B cell (primary cell): ENCODE measurements at regions not wholly inside any gene's neighbourhood (a gene's known extent, or its start where the extent isn't known, plus 50 kb on each side); places are given as distances from the start of the nearest gene placed in this dataset.

Experiments used
- ATAC-seq: fragments of 200-7000 bp; cut with Tn5 transposase; one replicate; pipeline ENCODE4 v1.10.0; 2021; ENCODE audit warnings: low read depth, mild to moderate bottlenecking, moderate number of reproducible peaks, moderate library complexity
- CTCF ChIA-PET: fragments of 350-600 bp; sonication (Branson Sonifier 250); formaldehyde crosslinking; loops from one replicate; lab custom pipeline; 2021; ENCODE audit warnings: antibody characterized with exemption, inconsistent platforms; lab: Charles Lee
- POLR2A ChIA-PET: fragments of 350-600 bp; sonication (Branson Sonifier 250); formaldehyde crosslinking; loops from one replicate; lab custom pipeline; 2021; ENCODE audit warnings: antibody characterized with exemption; lab: Charles Lee
- DNase-seq: peaks from one replicate; pipeline ENCODE4 v3.0.0; 2013
- H2AFZ ChIP-seq: 2 replicates; pipeline ENCODE4 v1.6.1; 2012; ENCODE audit warnings: mild to moderate bottlenecking, low read depth, low read length; ENCODE audit not compliant: insufficient read depth, poor library complexity, severe bottlenecking
- H3K27ac ChIP-seq, 2 donors: 1 replicate in 1 of 2; 2 replicates in 1 of 2; pipeline ENCODE4 v1.5.1; 2012 to 2013; ENCODE audit warnings: low read length in 2 of 2, mild to moderate bottlenecking in 2 of 2, moderate library complexity in 1 of 2
- H3K27me3 ChIP-seq, 4 experiments: fragments of 200-600 bp in 1 of 4; sonication (generic) in 1 of 4; replicated peaks in 1 of 4; 1 replicate in 2 of 4; 2 replicates in 2 of 4; pipeline versions ENCODE4 v1.6.1 to v1.7.0; 2013 to 2016; ENCODE audit warnings: low read length in 3 of 4, mild to moderate bottlenecking in 2 of 4, mixed read lengths in 1 of 4, moderate library complexity in 1 of 4; ENCODE audit not compliant: insufficient read depth in 4 of 4, control insufficient read depth in 3 of 4; ENCODE audit errors: control extremely low read depth in 1 of 4
- H3K36me3 ChIP-seq, 2 experiments: replicated peaks in 1 of 2; 1 replicate in 1 of 2; 2 replicates in 1 of 2; pipeline versions ENCODE4 v1.6.1 to v1.7.1; 2013; ENCODE audit warnings: low read length in 1 of 2; ENCODE audit not compliant: insufficient read depth in 2 of 2, control insufficient read depth in 1 of 2; ENCODE audit errors: control extremely low read depth in 1 of 2, extremely low read depth in 1 of 2
- H3K4me1 ChIP-seq, 2 donors: fragments of 200-600 bp in 1 of 2; sonication (generic) in 1 of 2; 1 replicate in 1 of 2; 2 replicates in 1 of 2; pipeline versions ENCODE4 v1.5.1 to v1.6.1; 2013 to 2017; ENCODE audit warnings: low read length in 2 of 2; ENCODE audit not compliant: control insufficient read depth in 2 of 2, insufficient read depth in 2 of 2
- H3K4me2 ChIP-seq: replicated peaks from 2 replicates; pipeline ENCODE3; 2012; ENCODE audit warnings: mild to moderate bottlenecking, low read depth, low read length; ENCODE audit not compliant: poor library complexity, severe bottlenecking
- H3K4me3 ChIP-seq, 5 experiments: fragments of 200-600 bp in 1 of 5; sonication (generic) in 1 of 5; 1 replicate in 3 of 5; 2 replicates in 2 of 5; pipeline versions ENCODE4 v1.5.1 to v1.7.0; 2011 to 2016; ENCODE audit warnings: low read length in 4 of 5, mild to moderate bottlenecking in 4 of 5, low read depth in 2 of 5, control low read depth in 1 of 5, moderate library complexity in 1 of 5; ENCODE audit not compliant: insufficient read depth in 1 of 5; ENCODE audit errors: control extremely low read depth in 1 of 5, extremely low read depth in 1 of 5
- H3K79me2 ChIP-seq: fragments of 200-600 bp; sonication (generic); one replicate; pipeline ENCODE4 v1.6.0; 2016; ENCODE audit warnings: low read length; ENCODE audit not compliant: control insufficient read depth, insufficient read depth
- H3K9ac ChIP-seq: fragments of 200-600 bp; sonication (generic); 2 replicates; pipeline ENCODE4 v1.6.1; 2017; ENCODE audit warnings: mild to moderate bottlenecking, low read length, moderate library complexity
- H3K9me3 ChIP-seq, 3 donors: one replicate each; pipeline versions ENCODE4 v1.6.1 to v1.7.1; 2013; ENCODE audit warnings: low read length in 2 of 3; ENCODE audit not compliant: control insufficient read depth in 2 of 3, insufficient read depth in 1 of 3; ENCODE audit errors: control extremely low read depth in 1 of 3
- H4K20me1 ChIP-seq: 2 replicates; pipeline ENCODE4 v1.6.0; 2012; ENCODE audit warnings: mild to moderate bottlenecking, low read length; ENCODE audit not compliant: insufficient read depth, control insufficient read depth, poor library complexity, severe bottlenecking
- H3K27ac Mint-ChIP-seq: one replicate; pipeline ENCODE4 v1.8.0; 2021; ENCODE audit warnings: mixed read lengths
- H3K27me3 Mint-ChIP-seq: one replicate; pipeline ENCODE4 v1.8.0; 2021; ENCODE audit warnings: mixed read lengths
- H3K4me1 Mint-ChIP-seq: one replicate; pipeline ENCODE4 v1.8.0; 2021; ENCODE audit warnings: mixed read lengths
- H3K4me3 Mint-ChIP-seq: one replicate; pipeline ENCODE4 v1.8.0; 2021; ENCODE audit warnings: mixed read lengths
- H3K9me3 Mint-ChIP-seq: one replicate; pipeline ENCODE4 v1.8.0; 2022; ENCODE audit warnings: mixed read lengths; ENCODE audit not compliant: insufficient read depth
- EZH2 ChIP-seq: IDR thresholded peaks from 2 replicates; pipeline ENCODE4 v1.6.1; 2012; ENCODE audit warnings: borderline replicate concordance, low read depth, mild to moderate bottlenecking, moderate library complexity, low read length; ENCODE audit not compliant: insufficient read depth, poor library complexity, severe bottlenecking
- WGBS: methylation state at CpG from one replicate; pipeline ENCODE4 v1.1.5; 2013; ENCODE audit warnings: missing lambda C conversion rate; ENCODE audit not compliant: insufficient coverage; 5-methylcytosine and 5-hydroxymethylcytosine counted together
- intact Hi-C: fragments of 100-400 bp; cut with micrococcal nuclease; formaldehyde crosslinking; loops from one replicate; pipeline ENCODE4 v1.10.0; 2022
- TF ChIP-seq, protein P1 (sequence below): fragments of 200-600 bp; IDR thresholded peaks from one replicate; pipeline ENCODE4 v1.8.0; 2022; ENCODE audit warnings: antibody characterized with exemption, mild to moderate bottlenecking

DNA sequence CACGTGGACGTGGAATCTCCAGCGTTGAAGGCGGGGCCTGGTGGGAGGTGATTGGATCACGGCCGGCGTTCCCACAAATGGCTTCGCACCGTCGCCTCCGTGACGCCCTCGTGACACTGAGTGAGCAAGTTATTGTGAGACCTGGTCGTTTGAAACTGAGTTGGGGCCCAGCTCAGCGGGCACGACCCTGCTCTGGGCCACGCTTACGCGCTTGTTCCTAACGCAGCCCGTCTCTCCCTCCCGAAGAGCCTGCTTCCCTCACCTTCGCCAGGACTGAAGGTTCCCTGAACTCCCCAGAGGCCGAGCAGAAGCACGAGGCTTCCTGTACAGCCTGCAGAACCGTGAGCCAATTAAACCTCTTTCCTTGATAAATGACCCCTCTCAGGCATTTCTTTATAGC, 121.8 kb downstream of the RTP5 start:
- H3K4me1 Mint-ChIP-seq, result peaks cover 34% of the 10 kb centered on the region
- no peak for TF ChIP-seq EZH2
- TF ChIP-seq, protein P1, sequence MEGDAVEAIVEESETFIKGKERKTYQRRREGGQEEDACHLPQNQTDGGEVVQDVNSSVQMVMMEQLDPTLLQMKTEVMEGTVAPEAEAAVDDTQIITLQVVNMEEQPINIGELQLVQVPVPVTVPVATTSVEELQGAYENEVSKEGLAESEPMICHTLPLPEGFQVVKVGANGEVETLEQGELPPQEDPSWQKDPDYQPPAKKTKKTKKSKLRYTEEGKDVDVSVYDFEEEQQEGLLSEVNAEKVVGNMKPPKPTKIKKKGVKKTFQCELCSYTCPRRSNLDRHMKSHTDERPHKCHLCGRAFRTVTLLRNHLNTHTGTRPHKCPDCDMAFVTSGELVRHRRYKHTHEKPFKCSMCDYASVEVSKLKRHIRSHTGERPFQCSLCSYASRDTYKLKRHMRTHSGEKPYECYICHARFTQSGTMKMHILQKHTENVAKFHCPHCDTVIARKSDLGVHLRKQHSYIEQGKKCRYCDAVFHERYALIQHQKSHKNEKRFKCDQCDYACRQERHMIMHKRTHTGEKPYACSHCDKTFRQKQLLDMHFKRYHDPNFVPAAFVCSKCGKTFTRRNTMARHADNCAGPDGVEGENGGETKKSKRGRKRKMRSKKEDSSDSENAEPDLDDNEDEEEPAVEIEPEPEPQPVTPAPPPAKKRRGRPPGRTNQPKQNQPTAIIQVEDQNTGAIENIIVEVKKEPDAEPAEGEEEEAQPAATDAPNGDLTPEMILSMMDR, result no peak
- no peak overlapping the region for H3K27ac Mint-ChIP-seq
- 93% methylated on average over 25 of the region's 26 CpGs for WGBS
- ChIA-PET CTCF (no interaction called here), POLR2A (no interaction called here)
- intact Hi-C loops, result no loop called here
- DNase-seq, result no peak
- Histone ChIP-seq H3K4me1 (peaks cover 13 to 23% of the 10 kb centered on the region in 2 donors), H3K9ac (no peak overlapping the region), H3K9me3 (peaks cover 0 to 31% (median 0%) of the 10 kb centered on the region in 3 donors), H3K79me2 (peaks cover 4% of the 10 kb centered on the region), H3K36me3 (peaks cover 0 to 14% of the 10 kb centered on the region in 2 experiments), H2AFZ (no peak overlapping the region), H3K4me2 (no peak overlapping the region), H3K27ac (no peak overlapping the region), H3K27me3 (no peaks in the 10 kb centered on the region), H4K20me1 (no peaks in the 10 kb centered on the region), H3K4me3 (no peak overlapping the region)
- ATAC-seq, result no peak
- H3K27me3 Mint-ChIP-seq, result no peaks in the 10 kb centered on the region
- H3K4me3 Mint-ChIP-seq, result no peak overlapping the region
- H3K9me3 Mint-ChIP-seq, result no peaks in the 10 kb centered on the region

DNA sequence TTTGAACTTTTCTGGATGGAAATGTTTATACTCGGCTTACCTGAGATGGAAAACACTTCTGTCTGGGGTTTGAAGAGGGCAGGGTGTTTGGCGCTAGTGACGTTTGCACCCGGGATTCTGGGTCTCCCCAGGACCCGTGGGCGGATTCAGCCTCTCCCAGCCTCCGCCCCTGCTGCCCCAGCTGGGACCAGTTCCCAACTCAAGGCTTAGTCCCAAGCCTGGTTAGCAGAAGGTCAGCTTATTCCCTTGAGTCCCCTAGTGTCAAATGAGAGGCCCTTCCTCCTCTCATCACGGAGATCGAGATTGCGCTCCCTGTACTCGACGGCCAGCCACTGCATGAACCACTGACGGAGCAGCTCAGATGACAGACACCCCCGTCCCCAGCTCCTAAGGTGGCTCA, 123.2 kb downstream of the RTP5 start:
- TF ChIP-seq EZH2, result no peak
- TF ChIP-seq, protein P1, result no peak
- ChIA-PET POLR2A (no interaction called here), CTCF (interaction anchor here (0.8 kb wide), 1 partner anchor 20 kb away, joined by 3 read pairs; no protein-coding TSS in a partner anchor)
- Histone ChIP-seq H3K27me3 (no peaks in the 10 kb centered on the region), H3K79me2 (peaks cover 4% of the 10 kb centered on the region), H3K9ac (no peak overlapping the region), H3K36me3 (peaks cover 0 to 19% of the 10 kb centered on the region in 2 experiments), H3K4me3 (no peak overlapping the region), H4K20me1 (no peaks in the 10 kb centered on the region), H3K4me2 (no peak overlapping the region), H3K27ac (no peak overlapping the region), H3K9me3 (peaks cover 0 to 18% (median 0%) of the 10 kb centered on the region in 3 donors), H2AFZ (no peak overlapping the region), H3K4me1 (peaks cover 13 to 19% of the 10 kb centered on the region in 2 donors)
- intact Hi-C loops, result no loop called here
- no peaks in the 10 kb centered on the region for H3K27me3 Mint-ChIP-seq
- WGBS, result 94% methylated on average over 14 of the region's 14 CpGs
- no peak overlapping the region for H3K27ac Mint-ChIP-seq
- H3K4me3 Mint-ChIP-seq, result no peak overlapping the region
- no peak for ATAC-seq
- no peaks in the 10 kb centered on the region for H3K9me3 Mint-ChIP-seq
- peaks cover 23% of the 10 kb centered on the region for H3K4me1 Mint-ChIP-seq
- no peak for DNase-seq
